SK-N-SH (cell line): ENCODE measurements at regions not wholly inside any gene's neighbourhood (a gene's known extent, or its start where the extent isn't known, plus 50 kb on each side); places are given as distances from the start of the nearest gene placed in this dataset.

ENCODE experiments used
- CTCF ChIA-PET: fragments of 300-600, 350-600 bp; formaldehyde crosslinking; extraction: SDS; loops from one replicate; lab custom pipeline; 2021; lab: Yijun Ruan, JAX
- POLR2A ChIA-PET: fragments of 350-600 bp; sonication (Branson Sonifier 250); formaldehyde crosslinking; extraction: SDS; loops from one replicate; lab custom pipeline; 2020; ENCODE audit warnings: antibody characterized with exemption, inconsistent platforms; lab: Yijun Ruan, JAX
- DNase-seq: peaks from one replicate; pipeline ENCODE4 v3.0.0; 2012
- H2AFZ ChIP-seq: fragments of 200-600 bp; sonication (generic); 2 replicates; pipeline ENCODE4 v1.8.1; 2016; ENCODE audit warnings: antibody characterized with exemption, mild to moderate bottlenecking, low read depth
- H3F3A ChIP-seq: fragments of 200-600 bp; sonication (generic); replicated peaks from 2 replicates; pipeline ENCODE3; 2016; ENCODE audit warnings: antibody characterized with exemption, mild to moderate bottlenecking; ENCODE audit not compliant: insufficient read depth
- H3K27ac ChIP-seq, 2 experiments: fragments of 200-500 bp in 1 of 2; fragments of 200-600 bp in 1 of 2; sonication (Bioruptor generic) in 1 of 2; sonication (generic), shearing (Covaris generic) in 1 of 2; 2 replicates each; pipeline versions ENCODE4 v1.5.1 to v1.6.1; 2014 to 2016; ENCODE audit warnings: low read depth in 2 of 2, inconsistent platforms in 1 of 2, low read length in 1 of 2, mild to moderate bottlenecking in 1 of 2, mixed read lengths in 1 of 2
- H3K27me3 ChIP-seq: fragments of 200-600 bp; sonication (generic), shearing (Covaris generic); 2 replicates; pipeline ENCODE4 v1.6.1; 2016; ENCODE audit warnings: mixed run types; ENCODE audit not compliant: insufficient read depth
- H3K36me3 ChIP-seq, 2 experiments: fragments of 200-500 bp in 1 of 2; fragments of 200-600 bp in 1 of 2; sonication (Bioruptor generic) in 1 of 2; sonication (generic) in 1 of 2; replicated peaks in 1 of 2; 2 replicates each; pipeline versions ENCODE3 to v1.5.1; 2014 to 2016; ENCODE audit warnings: low read length in 1 of 2, mild to moderate bottlenecking in 1 of 2; ENCODE audit not compliant: insufficient read depth in 2 of 2, control insufficient read depth in 1 of 2
- H3K4me1 ChIP-seq, 2 experiments: fragments of 200-500 bp in 1 of 2; fragments of 200-600 bp in 1 of 2; sonication (Bioruptor generic) in 1 of 2; sonication (generic), shearing (Covaris generic) in 1 of 2; 2 replicates each; pipeline versions ENCODE4 v1.5.1 to v1.6.1; 2014 to 2016; ENCODE audit warnings: low read depth in 1 of 2, low read length in 1 of 2, mixed run types in 1 of 2; ENCODE audit not compliant: insufficient read depth in 2 of 2, control insufficient read depth in 1 of 2
- H3K4me2 ChIP-seq: fragments of 200-600 bp; sonication (generic), shearing (Covaris generic); 2 replicates; pipeline ENCODE4 v1.6.1; 2017; ENCODE audit warnings: mixed run types
- H3K4me3 ChIP-seq, 2 experiments: fragments of 200-500 bp in 1 of 2; fragments of 200-600 bp in 1 of 2; sonication (Bioruptor generic) in 1 of 2; sonication (generic), shearing (Covaris generic) in 1 of 2; 2 replicates each; pipeline versions ENCODE4 v1.5.1 to v1.8.1; 2014 to 2016; ENCODE audit warnings: low read depth in 2 of 2, inconsistent platforms in 1 of 2, low read length in 1 of 2, mild to moderate bottlenecking in 1 of 2, mixed read lengths in 1 of 2, moderate library complexity in 1 of 2
- H3K79me2 ChIP-seq: fragments of 200-600 bp; sonication (generic); 2 replicates; pipeline ENCODE4 v1.8.1; 2017; ENCODE audit warnings: mild to moderate bottlenecking; ENCODE audit not compliant: insufficient read depth
- H3K9ac ChIP-seq: fragments of 200-600 bp; sonication (generic); 2 replicates; pipeline ENCODE4 v1.6.1; 2017; ENCODE audit warnings: mixed run types
- H3K9me2 ChIP-seq: fragments of 200-600 bp; sonication (generic); 2 replicates; pipeline ENCODE4 v1.6.1; 2017; ENCODE audit warnings: mixed run types
- H3K9me3 ChIP-seq: fragments of 200-600 bp; sonication (generic); 2 replicates; pipeline ENCODE4 v1.6.1; 2017; ENCODE audit warnings: mixed run types, mild to moderate bottlenecking, moderate library complexity
- H4K20me1 ChIP-seq: fragments of 200-600 bp; sonication (generic); 2 replicates; pipeline ENCODE4 v1.6.1; 2017; ENCODE audit warnings: mild to moderate bottlenecking, mixed run types; ENCODE audit not compliant: insufficient read depth
- EZH2phosphoT487 ChIP-seq: fragments of 200-600 bp; sonication (generic); IDR thresholded peaks from 2 replicates; pipeline ENCODE4 v1.6.1; 2017; ENCODE audit warnings: low read depth, mixed run types, mild to moderate bottlenecking, antibody characterized with exemption, moderate library complexity, borderline replicate concordance
- FOSL2 ChIP-seq: IDR thresholded peaks from 2 replicates; pipeline ENCODE4 v1.4.0; 2012; ENCODE audit warnings: low read depth, mild to moderate bottlenecking, moderate library complexity, borderline replicate concordance
- JUND ChIP-seq: IDR thresholded peaks from 2 replicates; pipeline ENCODE4 v1.4.0; 2012
- NFIC ChIP-seq: IDR thresholded peaks from 2 replicates; pipeline ENCODE4 v1.4.0; 2012; ENCODE audit warnings: borderline replicate concordance
- RAD21 ChIP-seq: IDR thresholded peaks from 2 replicates; pipeline ENCODE4 v1.6.1; 2012; ENCODE audit warnings: mild to moderate bottlenecking, low read length
- RXRA ChIP-seq: IDR thresholded peaks from 2 replicates; pipeline ENCODE4 v1.4.0; 2012; ENCODE audit warnings: low read depth, mild to moderate bottlenecking, borderline replicate concordance
- SIN3A ChIP-seq: IDR thresholded peaks from 2 replicates; pipeline ENCODE4 v1.6.1; 2012; ENCODE audit warnings: low read depth, mild to moderate bottlenecking, low read length, moderate library complexity, borderline replicate concordance
- SMC3 ChIP-seq: IDR thresholded peaks from 2 replicates; pipeline ENCODE4 v1.6.1; 2012; ENCODE audit warnings: low read depth, low read length, improper control_type of control experiment
- TAF1 ChIP-seq: IDR thresholded peaks from 2 replicates; pipeline ENCODE4 v1.6.1; 2012; ENCODE audit warnings: low read depth, mild to moderate bottlenecking, low read length, moderate library complexity, borderline replicate concordance
- TCF12 ChIP-seq: IDR thresholded peaks from 2 replicates; pipeline ENCODE4 v1.4.0; 2012
- USF2 ChIP-seq: fragments of 150-350 bp; IDR thresholded peaks from 2 replicates; pipeline ENCODE4 v1.6.1; 2017; ENCODE audit warnings: antibody characterized with exemption, low read length, low read depth, borderline replicate concordance
- YY1 ChIP-seq: IDR thresholded peaks from 2 replicates; pipeline ENCODE4 v1.4.0; 2012; ENCODE audit warnings: low read depth, mild to moderate bottlenecking
- whole genome bisulfite sequencing: methylation state at CpG from one replicate; pipeline ENCODE4 v1.1.6; 2017; ENCODE audit warnings: low lambda C conversion rate; 5-methylcytosine and 5-hydroxymethylcytosine counted together
- TF ChIP-seq, protein P1 (sequence below): IDR thresholded peaks from 2 replicates; pipeline ENCODE4; 2012
- TF ChIP-seq, protein P2 (sequence below): IDR thresholded peaks from 2 replicates; pipeline ENCODE4 v1.4.0; 2012; ENCODE audit warnings: low read depth

- WGBS: 27% methylated on average over 1 of the region's 1 CpG
- no peak overlapping the region for H3K9ac ChIP-seq
- H3F3A ChIP-seq: no peaks in the 10 kb centered on the region
- CTCF ChIA-PET: interaction anchor here (1.0 kb wide), 1 partner anchor 11 kb away, joined by 3 read pairs; no protein-coding TSS in a partner anchor
- H4K20me1 ChIP-seq: no peaks in the 10 kb centered on the region
- no peak overlapping the region for H3K4me3 ChIP-seq
- POLR2A ChIA-PET: no interaction called here
- no peak overlapping the region for H3K4me2 ChIP-seq
- no peak overlapping the region for H3K27ac ChIP-seq
- H3K27me3 ChIP-seq: no peaks in the 10 kb centered on the region
- no peak overlapping the region for H2AFZ ChIP-seq
- no peaks in the 10 kb centered on the region for H3K9me2 ChIP-seq
- H3K79me2 ChIP-seq: no peaks in the 10 kb centered on the region
- DNase-seq: no peak
- H3K9me3 ChIP-seq: peaks cover 6% of the 10 kb centered on the region; the same call in 1 of the 2 replicates
- H3K36me3 ChIP-seq: no peaks in the 10 kb centered on the region
- H3K4me1 ChIP-seq: no peaks in the 10 kb centered on the region
- TF ChIP-seq USF2 (no peak), NFIC (no peak), SMC3 (no peak), RXRA (no peak), FOSL2 (no peak), JUND (no peak), TCF12 (no peak), YY1 (no peak), SIN3A (no peak), TAF1 (no peak), EZH2phosphoT487 (no peak)
- TF ChIP-seq, protein P1, sequence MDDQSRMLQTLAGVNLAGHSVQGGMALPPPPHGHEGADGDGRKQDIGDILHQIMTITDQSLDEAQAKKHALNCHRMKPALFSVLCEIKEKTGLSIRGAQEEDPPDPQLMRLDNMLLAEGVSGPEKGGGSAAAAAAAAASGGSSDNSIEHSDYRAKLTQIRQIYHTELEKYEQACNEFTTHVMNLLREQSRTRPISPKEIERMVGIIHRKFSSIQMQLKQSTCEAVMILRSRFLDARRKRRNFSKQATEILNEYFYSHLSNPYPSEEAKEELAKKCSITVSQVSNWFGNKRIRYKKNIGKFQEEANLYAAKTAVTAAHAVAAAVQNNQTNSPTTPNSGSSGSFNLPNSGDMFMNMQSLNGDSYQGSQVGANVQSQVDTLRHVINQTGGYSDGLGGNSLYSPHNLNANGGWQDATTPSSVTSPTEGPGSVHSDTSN: no peak
- TF ChIP-seq, protein P2, sequence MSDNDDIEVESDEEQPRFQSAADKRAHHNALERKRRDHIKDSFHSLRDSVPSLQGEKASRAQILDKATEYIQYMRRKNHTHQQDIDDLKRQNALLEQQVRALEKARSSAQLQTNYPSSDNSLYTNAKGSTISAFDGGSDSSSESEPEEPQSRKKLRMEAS: no peak
Observed at GRCh38 chr10:10676972-10677371, 340.7 kb upstream of the CELF2 start.

DNA sequence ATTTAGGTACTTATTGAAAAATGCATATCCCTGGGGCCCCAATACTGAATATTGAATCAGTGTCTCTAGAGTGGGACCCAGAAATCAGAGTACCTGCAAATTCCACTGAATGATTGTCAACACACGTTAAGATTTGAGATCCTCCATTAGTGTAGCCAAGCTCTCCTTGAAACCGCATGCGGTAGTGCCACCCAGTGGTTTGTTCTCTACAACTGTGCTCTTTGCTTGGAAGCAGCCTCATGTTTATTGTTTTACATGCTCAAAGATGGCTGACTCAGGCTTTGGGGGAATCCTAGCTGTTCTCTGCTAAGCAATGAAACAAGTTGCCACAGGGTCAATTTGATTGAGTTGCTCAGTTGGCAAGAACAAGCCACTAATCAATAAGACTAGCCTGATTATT is 340.2 kb upstream of the CELF2 start:
- no peaks in the 10 kb centered on the region for H3K27me3 ChIP-seq
- no peaks in the 10 kb centered on the region for H3K79me2 ChIP-seq
- H3F3A ChIP-seq: no peaks in the 10 kb centered on the region
- H3K9me2 ChIP-seq: no peaks in the 10 kb centered on the region
- H3K27ac ChIP-seq: no peak overlapping the region
- ChIA-PET POLR2A (no interaction called here), CTCF (interaction anchor here (1.0 kb wide), 1 partner anchor 11 kb away, joined by 3 read pairs; no protein-coding TSS in a partner anchor)
- H3K4me3 ChIP-seq: peak overlapping the region in 1 of 2 experiments; percentile 12; a peak in 1 of 4 replicates
- no peaks in the 10 kb centered on the region for H3K4me1 ChIP-seq
- H3K36me3 ChIP-seq: no peaks in the 10 kb centered on the region
- no peak overlapping the region for H3K9ac ChIP-seq
- TF ChIP-seq SMC3: peak; percentile 28; the same call in 1 of the 2 replicates
- TF ChIP-seq, protein P1: no peak
- TF ChIP-seq RAD21: peak; percentile 62
- peak; percentile 10 for DNase-seq
- 62% methylated on average over 3 of the region's 3 CpGs for WGBS
- H3K4me2 ChIP-seq: no peak overlapping the region
- H2AFZ ChIP-seq: no peak overlapping the region
- no peaks in the 10 kb centered on the region for H4K20me1 ChIP-seq
- H3K9me3 ChIP-seq: peaks cover 6% of the 10 kb centered on the region; the same call in 1 of the 2 replicates
